Heart right ventricle (tissue), 16 donors: ENCODE measurements at regions not wholly inside any gene's neighbourhood (a gene's known extent, or its start where the extent isn't known, plus 50 kb on each side); places are given as distances from the start of the nearest gene placed in this dataset.

Experiments used
- ATAC-seq, 8 donors: fragments of 200-7000 bp; cut with Tn5 transposase; one replicate each; pipeline ENCODE4 v1.9.1; 2020; ENCODE audit warnings: mild to moderate bottlenecking in 8 of 8, moderate library complexity in 8 of 8, moderate number of reproducible peaks in 1 of 8
- DNase-seq, 2 donors: peaks; one replicate each; pipeline ENCODE4 v3.0.0-alpha.2; 2020
- H3K27ac ChIP-seq, 10 donors: fragments of 200-600 bp; sonication (generic) in 2 of 10; one replicate each; pipeline versions ENCODE4 v1.5.0 to v1.8.0; 2020 to 2022; ENCODE audit warnings: mild to moderate bottlenecking in 3 of 10
- H3K27me3 ChIP-seq, 7 donors: fragments of 200-600 bp; one replicate each; pipeline ENCODE4 v1.8.0; 2021 to 2022; ENCODE audit warnings: mild to moderate bottlenecking in 2 of 7
- H3K36me3 ChIP-seq, 9 donors: fragments of 200-600 bp; sonication (generic) in 1 of 9; one replicate each; pipeline versions ENCODE4 v1.5.0 to v1.8.0; 2020 to 2022; ENCODE audit warnings: mild to moderate bottlenecking in 2 of 9
- H3K4me1 ChIP-seq, 9 donors: fragments of 200-600 bp; sonication (generic) in 1 of 9; one replicate each; pipeline versions ENCODE4 v1.5.0 to v1.8.0; 2020 to 2022; ENCODE audit warnings: mild to moderate bottlenecking in 4 of 9
- H3K4me3 ChIP-seq, 10 donors: fragments of 200-600 bp; sonication (generic) in 2 of 10; one replicate each; pipeline versions ENCODE4 v1.5.0 to v1.8.0; 2020 to 2022; ENCODE audit warnings: mild to moderate bottlenecking in 7 of 10, moderate library complexity in 2 of 10
- H3K9me3 ChIP-seq, 11 donors: fragments of 200-600 bp in 10 of 11; sonication (generic) in 2 of 11; one replicate each; pipeline versions ENCODE4 v1.5.0 to v1.8.0; 2013 to 2022; ENCODE audit warnings: mild to moderate bottlenecking in 2 of 11, control low read depth in 1 of 11, moderate library complexity in 1 of 11
- WGBS, 2 donors: extraction: QIAGEN DNeasy Blood & Tissue Kit; methylation state at CpG; one replicate each; pipeline ENCODE4 v1.1.7; 2013; ENCODE audit warnings: inconsistent platforms in 1 of 2; 5-methylcytosine and 5-hydroxymethylcytosine counted together
- intact Hi-C, 10 donors: fragments of 100-400 bp; cut with DNase I; formaldehyde crosslinking; loops; one replicate each; pipeline versions ENCODE4 v1.11.1 to v1.14.2; 2022
- TF ChIP-seq, protein P1 (sequence below), 9 donors: fragments of 200-600 bp; sonication (generic) in 2 of 9; IDR thresholded peaks; one replicate each; pipeline versions ENCODE4 v1.5.0 to v1.8.0; 2021 to 2022; ENCODE audit warnings: antibody characterized with exemption in 9 of 9, mild to moderate bottlenecking in 5 of 9, moderate library complexity in 1 of 9
- donor health status: Arrhythmogenic right ventricular cardiomyopathy.
- donor health status: ischemic (EF 13 %, LVEDD 7.1; RV severe dilation, severe dysfunction).
- donor health status: healthy with polysubstance abuse.
- donor health status: DM: no; HTN: yes; CAD: no.
- donor health status: DM: no; HTN: no; CAD: no.
- donor health status: ischemic (EF 25% LVEDD 6.9; RV normal size, moderate dysfunction).
- donor health status: ischemic (EF 25% LVEDD 5.7; RV mildly dilated, moderate dysfunction).
- donor health status: healthy.
- donor health status: DM: yes; HTN: yes; CAD: no.
- donor health status: Ischemic cardiomyopathy.
- donor health status: ischemic (EF 35%, LVEDD 5.7; RV mildly dilated, moderate dysfunction).
- donor health status: nonischemic (EF 11% LVEDD 7.7; RV severe dilation, severe dysfunction).
- donor health status: DM: yes; HTN: yes; CAD: no.
- donor health status: PGD.
- donor health status: ischemic (EF 29% LVEDD 5.4; RV normal size, mild dysfunction).
- donor health status: nonischemic (EF 23%, LVEDD 6.1; RV moderate dilation, normal function).

DNA sequence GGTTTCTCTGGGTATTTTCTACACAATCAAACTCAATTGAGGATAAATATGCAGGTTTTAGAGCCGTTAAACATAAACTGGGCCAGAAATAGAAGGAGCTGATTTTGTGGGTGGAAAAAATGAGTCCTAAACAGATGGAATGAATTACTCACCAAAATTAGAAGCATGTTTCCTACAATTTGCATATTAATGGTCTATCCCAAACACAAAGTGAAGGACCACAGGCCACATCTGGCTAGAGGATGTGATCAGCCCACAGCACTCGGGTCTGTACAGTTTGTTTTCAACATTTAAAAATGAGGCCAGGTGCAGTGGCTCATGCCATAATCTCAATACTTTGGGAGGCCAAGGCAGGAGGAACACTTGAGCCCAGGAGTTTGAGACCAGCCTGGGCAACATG lies 296.3 kb downstream of the PREX1 start:
- intact Hi-C loops: no loop called here
- WGBS, 2 donors: 61 to 63% methylated on average over 2 of the region's 2 CpGs
- Histone ChIP-seq H3K27me3 (peaks cover 0 to 46% (median 11%) of the 10 kb centered on the region in 7 donors), H3K36me3 (no peaks in the 10 kb centered on the region), H3K9me3 (no peaks in the 10 kb centered on the region), H3K4me1 (no peaks in the 10 kb centered on the region), H3K27ac (no peak overlapping the region), H3K4me3 (no peak overlapping the region)
- TF ChIP-seq, protein P1, sequence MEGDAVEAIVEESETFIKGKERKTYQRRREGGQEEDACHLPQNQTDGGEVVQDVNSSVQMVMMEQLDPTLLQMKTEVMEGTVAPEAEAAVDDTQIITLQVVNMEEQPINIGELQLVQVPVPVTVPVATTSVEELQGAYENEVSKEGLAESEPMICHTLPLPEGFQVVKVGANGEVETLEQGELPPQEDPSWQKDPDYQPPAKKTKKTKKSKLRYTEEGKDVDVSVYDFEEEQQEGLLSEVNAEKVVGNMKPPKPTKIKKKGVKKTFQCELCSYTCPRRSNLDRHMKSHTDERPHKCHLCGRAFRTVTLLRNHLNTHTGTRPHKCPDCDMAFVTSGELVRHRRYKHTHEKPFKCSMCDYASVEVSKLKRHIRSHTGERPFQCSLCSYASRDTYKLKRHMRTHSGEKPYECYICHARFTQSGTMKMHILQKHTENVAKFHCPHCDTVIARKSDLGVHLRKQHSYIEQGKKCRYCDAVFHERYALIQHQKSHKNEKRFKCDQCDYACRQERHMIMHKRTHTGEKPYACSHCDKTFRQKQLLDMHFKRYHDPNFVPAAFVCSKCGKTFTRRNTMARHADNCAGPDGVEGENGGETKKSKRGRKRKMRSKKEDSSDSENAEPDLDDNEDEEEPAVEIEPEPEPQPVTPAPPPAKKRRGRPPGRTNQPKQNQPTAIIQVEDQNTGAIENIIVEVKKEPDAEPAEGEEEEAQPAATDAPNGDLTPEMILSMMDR (IDR thresholded peaks at IDR 0.05): no peak
- DNase-seq: no peak
- no peak for ATAC-seq

DNA sequence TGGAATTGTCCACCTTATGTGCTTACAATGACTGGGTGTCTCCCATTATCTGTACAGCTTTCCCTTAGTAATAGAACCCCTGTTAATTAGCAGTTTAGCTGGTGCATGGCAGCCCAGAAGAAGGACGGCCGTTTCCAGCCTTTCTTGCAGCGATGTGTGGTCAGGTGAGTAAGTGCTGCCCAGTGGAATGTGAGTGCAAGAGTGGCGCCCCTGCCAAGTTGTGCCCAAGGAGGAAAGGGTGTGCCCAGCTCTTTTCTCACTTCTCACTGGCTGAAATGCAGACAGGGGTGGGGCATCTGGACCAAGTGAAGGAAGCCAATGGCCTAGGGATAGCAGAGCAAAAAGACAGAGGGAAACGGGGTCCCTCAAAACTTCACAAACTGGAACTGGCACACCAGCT lies 296.8 kb downstream of the PREX1 start:
- Histone ChIP-seq H3K4me1 (no peaks in the 10 kb centered on the region), H3K4me3 (no peak overlapping the region), H3K9me3 (no peaks in the 10 kb centered on the region), H3K27ac (no peak overlapping the region), H3K27me3 (peaks cover 0 to 43% (median 11%) of the 10 kb centered on the region in 7 donors), H3K36me3 (no peaks in the 10 kb centered on the region)
- no peak for DNase-seq
- no peak for ATAC-seq
- 85% methylated on average over 5 of the region's 5 CpGs for WGBS, 2 donors
- intact Hi-C loops: no loop called here
- TF ChIP-seq, protein P1 (IDR thresholded peaks at IDR 0.05): no peak

DNA sequence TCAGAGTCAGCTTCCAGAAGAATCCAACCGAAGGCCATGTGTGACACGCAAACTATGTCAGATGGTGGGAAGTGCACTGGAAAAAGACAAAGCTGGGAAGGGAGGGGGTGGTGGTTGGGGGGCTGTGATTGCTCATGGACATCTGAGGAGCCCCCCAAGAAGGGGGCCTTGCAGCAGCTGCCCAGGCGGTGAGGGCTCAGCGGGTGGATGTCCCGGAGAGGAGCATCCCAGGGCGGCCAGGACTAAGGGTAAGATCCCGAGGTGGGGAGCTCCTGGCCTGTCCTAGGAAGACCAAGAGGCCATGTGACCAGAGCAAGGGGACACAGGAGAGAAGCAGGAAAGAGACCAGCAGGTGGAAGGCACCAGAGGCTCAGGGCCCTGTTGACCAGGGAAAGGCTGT lies 299.5 kb downstream of the PREX1 start:
- WGBS, 2 donors: 88 to 91% methylated on average over 7 of the region's 7 CpGs
- no peak overlapping the region for H3K27ac ChIP-seq
- intact Hi-C loops: no loop called here
- H3K36me3 ChIP-seq: no peaks in the 10 kb centered on the region
- H3K9me3 ChIP-seq: peaks cover 0 to 4% (median 0%) of the 10 kb centered on the region in 11 donors
- ATAC-seq: no peak
- no peaks in the 10 kb centered on the region for H3K4me1 ChIP-seq
- TF ChIP-seq, protein P1 (IDR thresholded peaks at IDR 0.05): no peak
- DNase-seq: no peak
- no peak overlapping the region for H3K4me3 ChIP-seq
- peaks cover 0 to 35% (median 11%) of the 10 kb centered on the region in 7 donors for H3K27me3 ChIP-seq

DNA sequence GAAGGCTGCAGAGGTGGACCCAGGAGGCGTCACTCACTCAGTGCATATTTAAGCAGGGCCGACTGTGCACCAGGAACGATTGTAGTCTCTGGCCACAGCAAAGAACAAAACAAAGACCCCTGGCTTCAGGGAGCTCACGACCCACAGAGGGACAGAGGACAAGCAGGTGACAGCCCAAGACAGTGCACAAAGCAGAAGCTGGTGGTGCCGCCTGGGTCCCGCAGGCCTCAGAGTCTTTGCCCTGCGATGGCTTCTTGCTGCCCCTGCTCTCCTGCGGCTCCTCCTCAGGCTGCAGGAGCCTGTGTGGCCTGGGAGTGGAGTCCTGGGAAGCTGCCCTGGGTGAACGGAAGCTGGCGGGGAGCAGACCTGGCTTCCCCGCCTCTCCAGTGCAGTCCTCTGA lies 300.0 kb downstream of the PREX1 start:
- DNase-seq (no peak), ATAC-seq (no peak)
- Histone ChIP-seq H3K4me1 (no peaks in the 10 kb centered on the region), H3K4me3 (no peak overlapping the region), H3K27ac (no peak overlapping the region), H3K36me3 (no peaks in the 10 kb centered on the region), H3K27me3 (peaks cover 0 to 30% (median 9%) of the 10 kb centered on the region in 7 donors), H3K9me3 (peaks cover 0 to 6% (median 0%) of the 10 kb centered on the region in 11 donors)
- intact Hi-C loops: no loop called here
- 76 to 77% methylated on average over 11 of the region's 11 CpGs for WGBS, 2 donors
- TF ChIP-seq, protein P1 (IDR thresholded peaks at IDR 0.05): no peak
